ENCODE measurements at regions not wholly inside any gene's neighbourhood (a gene's known extent, or its start where the extent isn't known, plus 50 kb on each side); places are given as distances from the start of the nearest gene placed in this dataset.

DNA sequence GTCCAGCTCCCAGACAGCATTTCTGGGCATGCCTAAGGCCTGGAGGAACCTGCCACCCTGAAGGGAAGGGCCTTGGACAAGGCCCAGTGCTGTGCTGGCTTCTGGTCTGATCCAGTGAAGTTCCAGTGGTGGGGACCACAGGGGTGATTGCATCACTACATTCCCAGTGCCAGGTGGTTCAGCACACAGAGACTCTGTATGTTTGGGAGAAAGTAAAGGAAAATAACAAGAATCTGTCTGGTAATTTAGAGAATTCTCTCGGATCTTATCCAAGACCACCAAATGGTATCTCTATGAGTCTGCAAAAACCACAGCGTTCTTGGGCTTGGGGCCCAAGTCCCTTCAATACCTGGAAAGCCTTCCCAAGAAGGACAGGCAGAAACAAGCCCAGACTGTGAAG lies 131.8 kb upstream of the MAD2L1 start:
- TF ChIP-seq EZH2 (IDR thresholded peaks at IDR 0.05): no peak
- TF ChIP-seq POLR2AphosphoS5 (IDR thresholded peaks at IDR 0.05; ENCODE audit: borderline replicate concordance, low read depth, low read length): no peak
- no peak for TF ChIP-seq FOXP2 (optimal IDR thresholded peaks at IDR 0.05; ENCODE audit: control extremely low read depth, extremely low read length, insufficient read depth)
